ENCODE measurements at regions not wholly inside any gene's neighbourhood (a gene's known extent, or its start where the extent isn't known, plus 50 kb on each side); places are given as distances from the start of the nearest gene placed in this dataset.

- no peak for DNase-seq (ENCODE audit: low spot score)
- Histone ChIP-seq H3K9me3 (ENCODE audit: severe bottlenecking) (no peaks in the 10 kb centered on the region), H3K27ac (ENCODE audit: poor library complexity, severe bottlenecking) (no peak overlapping the region), H3K36me3 (ENCODE audit: low read depth) (no peaks in the 10 kb centered on the region), H3K27me3 (ENCODE audit: insufficient read depth, poor library complexity, severe bottlenecking) (no peaks in the 10 kb centered on the region), H3K4me3 (ENCODE audit: severe bottlenecking) (no peak overlapping the region), H3K4me1 (ENCODE audit: insufficient read depth, poor library complexity, severe bottlenecking) (peaks cover 20% of the 10 kb centered on the region)
- no peak for TF ChIP-seq CTCF (IDR thresholded peaks at IDR 0.05; ENCODE audit: poor library complexity, severe bottlenecking)
- 0 out of 3 replicates have a peak, but pooled peaks have one; percentile 29 for ATAC-seq (ENCODE audit: low read depth)
Observed at GRCh38 chr6:10305790-10306415, 109.0 kb downstream of the TFAP2A start.

GRCh38 chr6:10303608-10304506, 111.0 kb downstream of the TFAP2A start:
- H3K27ac ChIP-seq (ENCODE audit: poor library complexity, severe bottlenecking) = no peak overlapping the region
- no peak for DNase-seq (ENCODE audit: low spot score)
- no peaks in the 10 kb centered on the region for H3K27me3 ChIP-seq (ENCODE audit: insufficient read depth, poor library complexity, severe bottlenecking)
- no peak for ATAC-seq (ENCODE audit: low read depth)
- peaks cover 13% of the 10 kb centered on the region for H3K4me1 ChIP-seq (ENCODE audit: insufficient read depth, poor library complexity, severe bottlenecking)
- TF ChIP-seq CTCF (IDR thresholded peaks at IDR 0.05; ENCODE audit: poor library complexity, severe bottlenecking) = no peak
- H3K36me3 ChIP-seq (ENCODE audit: low read depth) = no peaks in the 10 kb centered on the region
- no peaks in the 10 kb centered on the region for H3K9me3 ChIP-seq (ENCODE audit: severe bottlenecking)
- H3K4me3 ChIP-seq (ENCODE audit: severe bottlenecking) = no peak overlapping the region

GRCh38 chr6:10302566-10303235, 112.2 kb downstream of the TFAP2A start:
- Histone ChIP-seq H3K36me3 (ENCODE audit: low read depth) (no peaks in the 10 kb centered on the region), H3K4me1 (ENCODE audit: insufficient read depth, poor library complexity, severe bottlenecking) (peaks cover 13% of the 10 kb centered on the region), H3K27me3 (ENCODE audit: insufficient read depth, poor library complexity, severe bottlenecking) (no peaks in the 10 kb centered on the region), H3K9me3 (ENCODE audit: severe bottlenecking) (no peaks in the 10 kb centered on the region), H3K4me3 (ENCODE audit: severe bottlenecking) (no peak overlapping the region), H3K27ac (ENCODE audit: poor library complexity, severe bottlenecking) (no peak overlapping the region)
- no peak for TF ChIP-seq CTCF (IDR thresholded peaks at IDR 0.05; ENCODE audit: poor library complexity, severe bottlenecking)
- no peak for DNase-seq (ENCODE audit: low spot score)
- no peak for ATAC-seq (ENCODE audit: low read depth)

GRCh38 chr6:10300071-10300470, 114.8 kb downstream of the TFAP2A start:
- DNase-seq (ENCODE audit: low spot score) (no peak), ATAC-seq (ENCODE audit: low read depth) (peak; percentile 98)
- H3K9me3 ChIP-seq (ENCODE audit: severe bottlenecking) = no peaks in the 10 kb centered on the region
- H3K27me3 ChIP-seq (ENCODE audit: insufficient read depth, poor library complexity, severe bottlenecking) = no peaks in the 10 kb centered on the region
- TF ChIP-seq CTCF (IDR thresholded peaks at IDR 0.05; ENCODE audit: poor library complexity, severe bottlenecking) = no peak
- no peak overlapping the region for H3K4me3 ChIP-seq (ENCODE audit: severe bottlenecking)
- no peak overlapping the region for H3K27ac ChIP-seq (ENCODE audit: poor library complexity, severe bottlenecking)
- peaks cover 8% of the 10 kb centered on the region for H3K4me1 ChIP-seq (ENCODE audit: insufficient read depth, poor library complexity, severe bottlenecking)
- H3K36me3 ChIP-seq (ENCODE audit: low read depth) = no peaks in the 10 kb centered on the region
